ENCODE measurements at regions not wholly inside any gene's neighbourhood (a gene's known extent, or its start where the extent isn't known, plus 50 kb on each side); places are given as distances from the start of the nearest gene placed in this dataset.

GRCh38 chr17:73956169-73956568 lies 247.3 kb upstream of the RPL38 start:
- Histone ChIP-seq H3K9me3 (ENCODE audit: control insufficient read depth in 1 of 2, insufficient read depth in 1 of 2, low read length in 2 of 2) (peaks cover 0 to 15% of the 10 kb centered on the region in 2 experiments), H3K27me3 (ENCODE audit: control insufficient read depth in 1 of 2, insufficient read depth in 2 of 2, low read length in 2 of 2) (peaks cover 13 to 17% of the 10 kb centered on the region in 2 experiments), H3K4me3 (ENCODE audit: low read length) (no peak overlapping the region), H3K27ac (ENCODE audit: low read depth in 1 of 2, low read length in 2 of 2) (no peak overlapping the region), H3K4me1 (ENCODE audit: insufficient read depth, low read length) (peaks cover 13% of the 10 kb centered on the region), H3K36me3 (ENCODE audit: insufficient read depth, low read length) (no peaks in the 10 kb centered on the region)
- Mint-ChIP-seq H3K27me3 (peaks cover 10% of the 10 kb centered on the region), H3K4me1 (ENCODE audit: low read depth) (peaks cover 6% of the 10 kb centered on the region), H3K4me3 (no peak overlapping the region), H3K9me3 (no peaks in the 10 kb centered on the region), H3K36me3 (ENCODE audit: low read depth) (no peaks in the 10 kb centered on the region), H3K27ac (no peak overlapping the region)
- POLR2A ChIA-PET: no interaction called here
- intact Hi-C loops (cut with DNase I, micrococcal nuclease): loop anchor here (1.0 to 5.0 kb wide), 2 partner anchors 527 to 699 kb away; no protein-coding TSS in a partner anchor
- CTCF ChIA-PET: interaction anchor here (0.8 to 1.0 kb wide), 2 partner anchors 16 to 527 kb away, joined by 4 to 7 read pairs; no protein-coding TSS in a partner anchor
- TF ChIP-seq CTCF (IDR thresholded peaks at IDR 0.05): no peak
- ATAC-seq (ENCODE audit: poor library complexity): no peak
- DNase-seq: no peak

GRCh38 chr17:73956595-73957465 lies 246.6 kb upstream of the RPL38 start:
- peaks cover 4% of the 10 kb centered on the region for H3K27me3 Mint-ChIP-seq
- H3K27ac Mint-ChIP-seq: no peak overlapping the region
- Histone ChIP-seq H3K36me3 (ENCODE audit: insufficient read depth, low read length) (no peaks in the 10 kb centered on the region), H3K27me3 (ENCODE audit: control insufficient read depth in 1 of 2, insufficient read depth in 2 of 2, low read length in 2 of 2) (peaks cover 13 to 14% of the 10 kb centered on the region in 2 experiments), H3K4me3 (ENCODE audit: low read length) (no peak overlapping the region), H3K4me1 (ENCODE audit: insufficient read depth, low read length) (peaks cover 13% of the 10 kb centered on the region), H3K9me3 (ENCODE audit: control insufficient read depth in 1 of 2, insufficient read depth in 1 of 2, low read length in 2 of 2) (peaks cover 0 to 15% of the 10 kb centered on the region in 2 experiments), H3K27ac (ENCODE audit: low read depth in 1 of 2, low read length in 2 of 2) (no peak overlapping the region)
- intact Hi-C loops (cut with DNase I, micrococcal nuclease): loop anchor here (1.0 to 5.0 kb wide), 2 partner anchors 528 to 700 kb away; no protein-coding TSS in a partner anchor
- POLR2A ChIA-PET: no interaction called here
- CTCF ChIA-PET: interaction anchor here (0.8 to 1.0 kb wide), 2 partner anchors 15 to 527 kb away, joined by 4 to 7 read pairs; no protein-coding TSS in a partner anchor
- peaks cover 3% of the 10 kb centered on the region for H3K4me1 Mint-ChIP-seq (ENCODE audit: low read depth)
- H3K4me3 Mint-ChIP-seq: no peak overlapping the region
- no peaks in the 10 kb centered on the region for H3K9me3 Mint-ChIP-seq
- H3K36me3 Mint-ChIP-seq (ENCODE audit: low read depth): no peaks in the 10 kb centered on the region
- peak; percentile 66 for ATAC-seq (ENCODE audit: poor library complexity)
- peak; percentile 63 for TF ChIP-seq CTCF (IDR thresholded peaks at IDR 0.05)
- peak; percentile 35 to 71 (median 54) for DNase-seq

GRCh38 chr17:73957564-73957963 lies 245.9 kb upstream of the RPL38 start:
- CTCF ChIA-PET: no interaction called here
- Histone ChIP-seq H3K27ac (ENCODE audit: low read depth in 1 of 2, low read length in 2 of 2) (no peak overlapping the region), H3K4me1 (ENCODE audit: insufficient read depth, low read length) (peaks cover 7% of the 10 kb centered on the region), H3K27me3 (ENCODE audit: control insufficient read depth in 1 of 2, insufficient read depth in 2 of 2, low read length in 2 of 2) (peaks cover 6 to 7% of the 10 kb centered on the region in 2 experiments), H3K36me3 (ENCODE audit: insufficient read depth, low read length) (no peaks in the 10 kb centered on the region), H3K4me3 (ENCODE audit: low read length) (no peak overlapping the region), H3K9me3 (ENCODE audit: control insufficient read depth in 1 of 2, insufficient read depth in 1 of 2, low read length in 2 of 2) (peaks cover 0 to 10% of the 10 kb centered on the region in 2 experiments)
- Mint-ChIP-seq H3K27ac (no peak overlapping the region), H3K4me1 (ENCODE audit: low read depth) (no peaks in the 10 kb centered on the region), H3K9me3 (no peaks in the 10 kb centered on the region), H3K36me3 (ENCODE audit: low read depth) (no peaks in the 10 kb centered on the region), H3K4me3 (no peak overlapping the region), H3K27me3 (no peaks in the 10 kb centered on the region)
- DNase-seq: no peak
- intact Hi-C loops (cut with DNase I, micrococcal nuclease): loop anchor here in 1 of 2 experiments (5.0 kb wide), 1 partner anchor 700 kb away; no protein-coding TSS in a partner anchor
- POLR2A ChIA-PET: no interaction called here
- no peak for ATAC-seq (ENCODE audit: poor library complexity)
- TF ChIP-seq CTCF (IDR thresholded peaks at IDR 0.05): no peak

Measured in CD4-positive, alpha-beta T cell (primary cell).